G401 (cell line): ENCODE measurements at regions not wholly inside any gene's neighbourhood (a gene's known extent, or its start where the extent isn't known, plus 50 kb on each side); places are given as distances from the start of the nearest gene placed in this dataset.
"Not testable (repeated sequence)": the region's sequence is repeated elsewhere in the genome, so short reads cannot be mapped to it uniquely, and the experiment has no call there.

Experiments
- DNase-seq: peaks from one replicate; pipeline ENCODE4 v3.0.0-alpha.2; 2015; ENCODE audit warnings: low spot score
- in situ Hi-C: cut with HindIII; loops from 2 replicates; pipeline ENCODE4 v1.10.0; 2016; ENCODE audit warnings: low sequenced_read_pairs, mixed read lengths

DNA sequence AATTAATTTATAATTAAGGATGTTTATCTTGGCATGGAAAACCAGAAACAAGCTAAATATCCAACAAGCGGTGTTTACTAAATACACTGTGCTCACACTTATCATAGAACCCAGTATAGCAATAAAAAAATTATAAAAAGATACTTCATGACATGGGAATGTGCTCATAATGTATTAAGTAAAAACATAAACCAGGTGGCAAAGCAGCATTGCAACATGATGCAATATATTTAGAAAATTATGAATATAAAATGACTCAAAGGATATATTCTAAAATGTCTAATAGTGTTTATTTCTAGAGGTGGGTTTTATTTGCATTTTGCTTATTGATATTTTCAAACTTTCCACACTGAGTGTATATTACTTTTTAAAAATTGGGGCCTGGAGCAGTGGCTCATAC is 84.4 kb upstream of the ATL2 start:
- DNase-seq: no peak
- in situ Hi-C loops: no loop called here

DNA sequence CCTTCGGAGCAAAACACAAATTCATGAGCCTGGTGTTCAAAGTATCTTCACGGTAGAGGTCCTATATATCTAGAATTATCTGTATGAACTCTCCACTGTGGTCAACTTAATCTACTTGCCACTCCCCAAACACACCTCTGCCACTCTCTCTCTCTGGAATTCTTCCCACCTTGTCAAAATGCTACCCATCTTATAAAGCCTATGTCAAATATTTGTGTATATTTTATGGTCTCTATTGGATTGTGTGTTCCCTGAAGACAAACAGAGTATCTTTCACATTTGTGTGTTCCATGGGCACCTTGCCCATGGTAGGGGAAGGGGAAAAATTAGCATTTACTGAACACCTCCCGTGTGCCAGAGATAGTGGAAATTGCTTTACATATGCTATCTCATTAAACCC is 83.2 kb upstream of the ATL2 start:
- in situ Hi-C loops: no loop called here
- no peak for DNase-seq

DNA sequence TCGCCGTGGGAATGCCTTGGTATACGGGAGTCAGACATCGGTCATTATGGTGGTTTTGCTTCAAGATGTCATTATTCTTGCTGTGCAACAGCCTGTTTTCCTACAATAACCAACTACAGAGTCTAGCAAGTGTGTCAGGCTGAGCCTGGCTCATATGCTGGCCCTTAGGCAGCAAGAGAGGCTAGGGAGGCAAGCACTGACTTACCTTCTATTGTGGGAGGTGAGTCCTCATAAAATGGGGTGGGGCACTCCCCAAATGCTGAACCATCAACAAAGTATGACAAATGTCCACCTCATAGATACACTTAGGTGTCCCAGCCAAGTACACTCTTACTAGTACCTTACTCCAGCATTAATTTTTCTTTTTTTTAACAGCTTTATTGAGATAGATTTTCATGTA is 77.0 kb upstream of the ATL2 start:
- in situ Hi-C loops: no loop called here
- DNase-seq: no peak

DNA sequence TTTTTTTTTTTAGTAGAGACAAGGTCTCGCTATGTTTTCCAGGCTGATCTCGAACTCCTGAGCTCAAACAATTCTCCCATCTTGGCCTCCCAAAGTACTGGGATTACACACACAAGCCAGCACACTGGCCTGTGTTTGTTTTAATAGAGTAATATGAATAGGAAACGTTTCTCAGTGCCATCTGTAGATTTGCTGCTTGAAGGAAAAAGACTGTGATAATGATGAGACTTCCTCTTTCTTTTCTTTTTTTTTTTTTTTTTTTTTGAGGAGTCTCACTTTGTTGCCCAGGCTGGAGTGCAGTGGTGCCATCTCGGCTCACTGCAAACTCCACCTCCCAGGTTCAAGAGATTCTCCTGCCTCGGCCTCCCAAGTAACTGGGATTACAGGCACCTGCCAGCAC is 74.7 kb upstream of the ATL2 start:
- DNase-seq, in situ Hi-C loops: not testable (repeated sequence)

DNA sequence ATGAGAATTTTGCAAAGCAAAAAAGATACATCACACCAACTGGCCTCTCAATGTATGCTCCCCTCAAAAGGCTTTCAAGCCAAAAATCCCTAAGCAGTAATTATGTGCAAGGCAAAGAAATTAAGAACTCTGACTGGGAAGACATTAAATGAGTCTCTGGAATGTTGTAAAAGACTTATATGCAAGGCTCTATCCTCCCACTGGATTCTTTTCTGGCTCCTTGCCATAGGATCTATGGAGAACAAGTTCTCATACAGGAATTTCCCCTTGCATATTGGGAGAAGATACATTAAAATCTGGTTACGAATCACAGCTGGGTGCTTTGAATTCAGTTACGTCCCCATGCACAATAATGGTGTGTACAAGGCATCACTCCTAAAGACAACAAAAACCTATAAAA is 73.4 kb upstream of the ATL2 start:
- in situ Hi-C loops: no loop called here
- DNase-seq: no peak

DNA sequence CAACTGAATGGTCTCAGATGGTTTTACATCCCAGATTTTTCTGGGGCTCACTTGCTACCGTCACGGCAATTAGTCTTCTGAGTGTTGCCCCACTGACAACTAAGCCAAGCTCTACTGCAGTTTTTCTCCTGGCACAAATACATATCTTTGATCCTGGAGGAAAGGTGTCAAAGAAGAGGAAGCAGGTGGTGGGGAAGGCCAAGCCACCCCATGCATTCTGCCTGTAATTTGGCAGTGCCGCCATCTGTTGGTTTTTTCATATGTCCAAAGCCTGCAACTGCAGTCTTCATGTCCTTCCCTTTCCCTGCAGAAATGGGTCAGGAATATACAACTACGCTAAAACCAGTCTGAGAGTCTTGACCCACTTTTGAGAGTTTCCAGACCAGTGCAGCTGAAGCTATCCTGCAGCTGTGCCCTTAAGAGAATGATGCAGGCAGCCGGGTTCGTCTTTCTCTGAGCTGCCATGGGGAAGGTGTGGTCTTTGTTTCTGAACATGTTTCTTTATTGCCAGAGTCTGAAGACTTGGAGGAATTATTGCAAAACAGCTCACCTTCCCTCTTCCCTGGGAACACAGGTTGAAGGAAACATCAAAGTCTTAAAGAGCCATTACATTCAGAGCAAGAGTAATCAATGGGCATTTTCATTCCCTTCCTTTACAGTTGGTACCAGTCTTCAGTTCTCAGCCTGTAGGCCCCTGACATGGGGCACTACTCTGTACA is 71.8 kb upstream of the ATL2 start:
- DNase-seq: peak; percentile 19
- in situ Hi-C loops: no loop called here

DNA sequence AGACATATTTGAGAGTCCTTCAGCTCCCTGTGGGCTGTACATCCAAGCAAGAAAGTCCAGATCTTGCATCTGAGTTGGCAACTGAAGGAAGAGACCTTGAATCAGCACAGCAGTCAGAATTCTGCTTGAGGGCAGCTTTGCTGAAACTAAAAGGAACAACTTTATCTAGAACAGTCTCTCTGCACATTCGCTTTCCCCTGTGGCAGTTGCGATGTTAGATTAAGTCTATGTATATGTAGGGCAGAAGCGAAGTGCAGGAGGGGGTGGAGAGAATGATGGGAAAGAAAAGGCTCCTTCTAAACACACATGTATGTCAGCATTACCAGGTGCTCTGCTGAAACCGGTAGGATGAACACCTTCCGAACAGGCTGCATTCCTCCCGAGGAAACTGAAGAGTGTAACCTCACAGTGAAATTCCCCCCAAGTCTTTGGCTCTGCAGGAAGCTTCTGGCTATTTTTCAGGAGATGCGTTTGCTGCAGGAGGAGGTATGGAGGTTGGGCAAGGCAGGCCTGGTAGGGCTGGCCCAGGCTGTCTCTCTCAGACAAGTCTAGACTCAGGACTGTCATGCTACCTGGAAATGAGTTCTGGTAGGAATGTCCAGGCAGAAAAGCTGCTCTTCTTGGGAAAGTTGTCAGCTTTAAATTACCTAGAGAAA is 70.0 kb upstream of the ATL2 start:
- in situ Hi-C loops: no loop called here
- DNase-seq: no peak

DNA sequence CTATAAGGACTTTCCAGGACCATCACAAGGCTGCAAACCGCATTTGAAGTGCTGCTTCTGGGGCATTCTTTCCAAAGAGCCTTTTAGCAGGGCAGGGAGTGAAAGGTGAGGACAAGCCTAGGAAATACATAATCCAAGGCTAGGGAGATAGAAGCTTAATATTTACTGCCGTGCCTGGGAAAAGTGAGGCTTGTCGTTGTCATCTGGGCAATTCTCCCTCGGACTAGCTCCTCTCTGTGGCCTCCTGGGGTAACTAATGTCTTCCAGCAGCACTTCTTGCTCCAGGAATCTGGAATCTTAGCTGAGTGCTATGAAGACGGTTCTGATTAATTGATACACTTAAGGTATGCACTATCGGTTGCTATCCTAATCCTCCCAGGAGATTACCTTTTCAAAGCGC is 69.3 kb upstream of the ATL2 start:
- DNase-seq: no peak
- in situ Hi-C loops: no loop called here

DNA sequence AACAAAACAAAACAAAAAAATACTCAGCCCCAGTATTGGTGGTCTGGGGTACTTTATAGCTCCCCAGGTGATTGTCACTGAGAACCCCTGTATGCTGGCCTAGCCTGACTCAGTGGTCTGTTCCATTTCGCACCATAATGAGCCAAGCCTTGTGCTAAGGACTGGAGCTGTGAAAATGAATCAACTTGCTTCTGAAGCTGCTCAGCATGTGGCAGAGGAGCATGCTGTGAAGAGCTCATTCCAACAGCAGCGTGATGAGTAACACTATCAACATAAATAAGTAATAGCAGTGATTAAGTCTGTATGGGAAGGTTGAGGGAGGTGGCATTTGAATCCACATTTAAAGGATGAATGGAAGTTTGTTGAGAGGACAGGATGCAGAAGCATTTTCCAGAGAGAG is 67.2 kb upstream of the ATL2 start:
- in situ Hi-C loops: no loop called here
- DNase-seq: no peak

DNA sequence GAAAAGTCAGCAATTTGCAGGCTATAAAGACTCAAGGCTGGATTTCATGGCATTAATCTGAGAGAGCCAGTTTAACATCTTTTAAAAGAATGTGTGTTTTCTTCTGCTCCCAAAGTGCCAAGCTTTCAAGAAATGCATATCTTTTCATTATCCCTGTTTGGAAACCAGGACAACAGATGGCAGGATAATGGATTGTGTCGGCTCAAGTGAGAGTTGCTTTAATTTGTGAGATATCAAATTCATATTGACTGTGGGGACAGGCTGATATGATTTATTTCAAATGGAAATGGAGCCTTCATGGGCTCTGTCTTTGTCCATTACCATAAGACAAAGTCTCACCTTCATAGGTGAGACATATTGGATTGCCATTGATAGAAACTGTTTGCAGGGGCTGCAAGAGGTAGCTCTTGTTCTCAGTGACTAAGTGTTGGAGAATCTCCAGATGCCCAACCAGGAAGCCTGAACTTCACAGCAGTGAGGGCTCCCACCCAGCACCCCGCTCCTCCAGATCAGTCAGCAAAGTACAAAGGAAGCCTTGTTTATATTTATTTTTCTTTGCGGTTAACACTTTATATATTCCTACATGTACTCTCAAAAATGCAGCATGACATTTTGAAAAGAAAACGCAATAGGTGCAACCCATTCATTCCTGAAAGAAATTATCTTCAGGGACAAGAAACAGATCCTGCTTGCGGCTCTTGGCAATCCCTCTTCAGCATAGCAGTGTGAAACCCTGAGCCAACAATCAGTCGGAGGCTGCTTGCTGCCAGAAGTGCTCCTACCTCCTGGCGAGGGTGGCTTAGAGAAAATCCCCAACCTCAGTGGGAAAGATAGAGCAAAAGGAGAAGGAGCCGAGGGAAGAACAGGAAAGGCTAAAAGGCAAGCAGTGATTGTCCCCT is 65.8 kb upstream of the ATL2 start:
- DNase-seq: peak; percentile 67
- in situ Hi-C loops: no loop called here

DNA sequence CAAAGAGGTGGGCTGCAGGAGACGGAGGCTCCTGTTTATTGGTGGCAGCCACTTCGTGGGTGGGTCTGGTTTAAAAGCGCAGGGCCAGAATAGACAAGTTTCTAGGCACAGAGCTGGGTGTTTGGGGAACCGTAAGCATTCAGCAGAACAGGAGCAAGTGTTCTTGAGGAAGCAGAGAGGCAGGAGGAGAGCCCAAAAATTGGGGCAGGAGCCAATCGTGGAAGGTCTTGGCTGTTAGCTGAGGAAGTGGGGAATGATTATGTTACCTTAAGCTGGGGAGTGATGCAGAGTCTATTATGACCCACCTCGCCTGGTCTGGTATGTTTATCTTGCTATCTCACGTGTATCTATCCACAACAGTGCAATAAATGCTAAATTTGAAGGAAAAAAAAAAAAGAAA is 64.3 kb upstream of the ATL2 start:
- in situ Hi-C loops: no loop called here
- DNase-seq: no peak

DNA sequence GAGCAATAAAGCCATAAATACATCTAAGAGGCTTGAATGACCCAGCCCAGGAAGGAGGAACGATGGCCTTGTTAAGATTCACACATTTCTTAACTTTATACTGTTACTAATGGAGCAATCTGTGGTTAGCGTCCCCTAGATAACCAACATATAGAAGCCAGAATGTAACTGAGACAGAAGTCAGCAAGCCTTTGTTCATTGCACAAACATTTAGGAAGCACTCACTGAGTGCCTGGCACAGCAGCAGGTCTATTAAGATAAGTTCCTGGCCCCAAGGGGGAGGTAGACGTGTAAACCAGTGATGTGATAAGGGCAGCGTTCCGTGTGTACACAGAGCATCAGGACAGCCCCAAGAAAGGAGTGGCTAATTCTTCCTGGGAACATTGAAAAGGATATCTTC is 63.6 kb upstream of the ATL2 start:
- in situ Hi-C loops: no loop called here
- no peak for DNase-seq

DNA sequence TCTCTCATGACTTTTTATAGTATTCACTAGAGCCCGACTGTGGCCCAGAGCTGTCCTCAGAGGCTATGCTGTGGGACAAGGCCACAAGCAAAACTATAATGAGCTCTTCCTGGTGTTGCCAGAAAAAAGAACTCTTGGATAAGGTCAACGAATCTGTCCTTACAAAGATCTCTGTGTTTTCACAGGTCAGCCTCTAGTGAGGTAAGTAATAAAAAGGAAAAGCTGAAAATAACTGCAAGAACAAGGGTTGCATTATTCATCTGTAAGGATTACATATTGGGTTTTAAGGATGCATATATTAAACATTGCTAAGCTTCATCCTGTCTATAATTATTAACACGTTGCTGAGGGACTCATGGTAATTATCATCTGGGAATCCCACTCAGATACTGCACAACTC is 62.8 kb upstream of the ATL2 start:
- no peak for DNase-seq
- in situ Hi-C loops: no loop called here

DNA sequence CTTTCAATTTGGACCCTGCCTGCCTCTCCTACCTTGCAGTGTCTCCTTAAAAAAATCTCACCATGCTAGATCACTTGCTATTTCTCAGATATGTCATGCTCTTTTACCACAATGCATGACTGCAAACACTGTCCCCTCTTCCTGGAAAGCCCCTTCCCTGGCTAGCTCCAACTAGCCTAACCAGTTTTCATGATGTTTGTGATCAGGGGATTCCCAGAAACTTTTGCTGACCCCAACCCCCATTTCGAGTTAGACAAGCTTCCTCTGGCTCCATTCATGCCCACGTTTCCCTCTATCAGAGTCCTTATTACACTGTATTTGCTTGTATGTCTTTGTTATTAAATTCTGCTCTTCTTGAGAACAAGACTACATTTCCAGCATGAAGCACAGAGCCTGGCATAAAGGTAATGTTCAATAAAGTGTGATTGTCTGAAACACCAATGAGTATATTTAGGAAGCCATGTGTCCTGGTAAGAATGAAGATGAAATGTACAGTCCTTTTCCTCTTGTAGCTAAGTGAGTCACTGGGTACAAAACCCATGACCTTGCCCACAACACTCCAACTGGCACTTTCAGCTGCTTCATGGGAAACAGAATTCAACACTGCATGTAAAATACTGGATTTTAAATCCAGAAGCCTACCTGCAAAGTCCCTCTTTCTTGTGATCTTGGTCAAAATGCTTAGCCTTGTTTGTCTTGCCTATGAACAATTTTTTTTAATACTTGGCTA is 62.0 kb upstream of the ATL2 start:
- no peak for DNase-seq
- in situ Hi-C loops: no loop called here

DNA sequence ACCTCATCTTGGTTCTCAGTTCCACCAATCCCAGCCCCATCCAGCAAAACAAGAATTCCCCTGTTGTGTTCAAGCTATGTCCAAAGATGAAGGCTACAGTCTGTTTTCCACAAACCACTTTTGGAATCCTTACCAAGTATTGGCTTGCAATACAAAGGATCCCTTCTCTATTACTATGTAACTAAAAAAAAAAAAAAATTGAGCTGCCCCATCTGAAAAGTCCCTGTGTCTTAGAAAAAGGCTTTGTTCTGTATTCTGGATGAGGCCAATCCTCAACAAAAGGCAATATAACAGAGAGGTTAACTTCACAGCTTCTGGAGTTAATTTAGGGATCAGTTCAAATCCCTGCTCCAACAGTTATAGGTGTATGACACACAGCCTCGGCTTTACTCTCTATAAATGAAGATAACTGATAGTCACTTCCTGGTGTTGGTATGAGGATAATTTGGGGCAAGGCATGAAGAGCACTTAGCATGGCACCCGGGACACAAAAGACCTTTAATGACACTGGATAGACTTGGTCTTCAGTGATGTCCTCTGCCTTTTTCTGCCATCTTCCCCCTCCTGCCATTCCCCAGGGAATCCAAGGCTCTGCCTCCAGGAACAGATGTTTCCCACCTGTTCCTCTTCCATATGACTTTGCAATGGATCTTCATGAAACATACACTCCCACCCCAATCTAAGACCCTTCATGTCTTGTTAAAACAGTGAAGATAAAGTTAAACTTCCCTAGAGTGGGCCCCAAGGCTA is 61.2 kb upstream of the ATL2 start:
- in situ Hi-C loops: no loop called here
- DNase-seq: no peak

DNA sequence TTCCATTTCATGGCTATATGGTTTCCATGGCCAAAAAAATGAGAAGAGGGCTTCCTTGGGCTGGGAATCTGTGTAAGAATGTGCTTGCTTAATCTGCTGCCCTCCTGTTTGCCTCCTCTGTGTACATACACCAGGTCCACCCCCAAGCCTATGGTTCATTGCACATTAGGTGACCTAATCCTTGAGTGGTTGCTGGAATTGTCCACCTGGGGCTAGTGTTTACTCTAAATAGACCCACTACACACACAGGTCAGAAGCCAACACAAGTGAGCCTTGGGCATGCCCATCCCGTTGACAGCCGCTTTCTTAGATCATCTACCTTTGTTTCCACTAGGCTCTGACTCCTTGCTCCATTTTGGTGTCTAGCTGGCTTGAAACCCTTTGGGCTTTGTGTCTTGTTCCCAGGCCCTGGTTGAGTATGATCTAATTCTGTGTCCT is 59.2 kb upstream of the ATL2 start:
- in situ Hi-C loops: no loop called here
- no peak for DNase-seq

DNA sequence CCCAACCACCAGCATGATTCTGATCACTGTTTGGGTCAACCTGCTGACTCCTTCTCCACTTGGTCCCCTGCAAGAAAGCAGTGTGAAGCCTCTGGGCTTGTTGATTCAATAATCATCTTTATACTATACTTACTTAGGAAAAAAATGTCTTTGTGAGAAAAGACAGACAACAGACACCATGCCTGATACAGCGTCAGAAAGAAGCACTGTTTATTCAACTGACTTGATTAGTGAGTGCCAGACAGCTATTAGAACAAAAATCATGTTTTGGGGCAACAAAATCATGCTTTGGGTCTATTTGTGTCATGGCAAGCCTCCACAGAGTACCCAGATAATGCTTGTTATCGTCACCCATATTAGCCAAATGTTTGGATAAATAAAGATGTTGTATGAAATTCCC is 58.7 kb upstream of the ATL2 start:
- DNase-seq: no peak
- in situ Hi-C loops: no loop called here

DNA sequence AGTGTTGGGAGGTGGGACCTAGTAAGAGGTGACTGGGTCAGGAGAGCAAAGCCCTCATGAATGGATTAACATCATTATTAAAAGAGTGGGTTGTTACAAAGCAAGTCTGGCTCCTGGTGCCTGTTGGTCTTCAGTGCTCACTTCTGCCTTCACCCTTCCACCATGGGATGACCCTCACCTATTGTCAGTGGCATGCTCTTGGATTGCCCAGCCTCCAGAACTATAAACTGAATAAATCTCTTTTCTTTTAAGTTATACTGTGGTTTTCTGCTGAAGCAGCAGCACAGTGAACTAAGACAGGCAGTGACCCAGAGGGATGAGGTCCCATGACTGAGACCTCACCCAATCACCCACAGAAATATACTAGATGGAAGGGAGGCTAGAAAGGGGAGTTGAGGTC is 57.5 kb upstream of the ATL2 start:
- in situ Hi-C loops: no loop called here
- no peak for DNase-seq

DNA sequence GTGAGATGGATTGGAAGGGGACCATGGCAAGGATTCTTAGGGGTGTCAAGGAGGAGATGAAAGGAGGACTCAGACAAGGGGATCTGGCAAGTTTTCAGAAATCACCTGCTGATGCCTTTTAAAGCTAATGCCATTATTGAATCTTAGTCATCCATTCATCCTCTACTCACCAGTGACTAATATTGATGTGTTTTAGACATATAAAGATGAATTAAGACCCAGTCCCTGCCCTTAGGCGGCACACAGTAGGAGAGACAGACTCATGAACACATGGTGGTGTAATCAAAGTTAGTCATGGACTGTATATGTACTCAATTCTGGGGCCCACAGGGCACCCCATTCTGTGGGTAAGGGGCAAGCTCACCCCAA is 56.5 kb upstream of the ATL2 start:
- in situ Hi-C loops: no loop called here

More for the DNA sequence above, 56.5 kb upstream of the ATL2 start:
- no peak for DNase-seq
